Right cardiac atrium (tissue), 5 donors: ENCODE measurements at regions not wholly inside any gene's neighbourhood (a gene's known extent, or its start where the extent isn't known, plus 50 kb on each side); places are given as distances from the start of the nearest gene placed in this dataset.
"Not testable (repeated sequence)": the region's sequence is repeated elsewhere in the genome, so short reads cannot be mapped to it uniquely, and the experiment has no call there.

Source experiments
- ATAC-seq, 2 donors: fragments of 200-7000 bp; cut with Tn5 transposase; one replicate each; pipeline versions ENCODE4 v1.8.0 to v1.9.1; 2020; ENCODE audit warnings: moderate library complexity in 2 of 2, mild to moderate bottlenecking in 1 of 2
- DNase-seq, 3 donors: peaks; one replicate each; pipeline ENCODE4 v3.0.0-alpha.2; 2020
- H3K27ac ChIP-seq: one replicate; pipeline ENCODE4 v1.5.1; 2013; ENCODE audit warnings: mild to moderate bottlenecking, low read length, control low read depth, moderate library complexity
- H3K27me3 ChIP-seq: one replicate; pipeline ENCODE4 v1.6.1; 2013; ENCODE audit not compliant: control insufficient read depth, insufficient read depth
- H3K4me1 ChIP-seq: one replicate; pipeline ENCODE4 v1.6.1; 2013; ENCODE audit warnings: low read length; ENCODE audit not compliant: control insufficient read depth, insufficient read depth
- H3K4me3 ChIP-seq: one replicate; pipeline ENCODE4 v1.5.1; 2013; ENCODE audit warnings: low read length, control low read depth
- H3K9me3 ChIP-seq: one replicate; pipeline ENCODE4 v1.6.1; 2013; ENCODE audit warnings: low read length; ENCODE audit not compliant: control insufficient read depth
- WGBS: extraction: QIAGEN DNeasy Blood & Tissue Kit; methylation state at CpG from one replicate; pipeline ENCODE4 v1.1.7; 2013; 5-methylcytosine and 5-hydroxymethylcytosine counted together
- intact Hi-C, 4 donors: fragments of 100-400 bp; cut with DNase I; formaldehyde crosslinking; loops; one replicate each; pipeline versions ENCODE4 v1.11.0 to v1.14.0; 2022 to 2023
- donor health status: healthy with polysubstance abuse.
- donor health status: DM: no; HTN: yes; CAD: no.
- donor health status: DM: no; HTN: no; CAD: no.
- donor health status: DM: no; HTN: yes; CAD: no; lungs with severe emphysema.
- donor health status: DM: yes; HTN: yes; CAD: no.

DNA sequence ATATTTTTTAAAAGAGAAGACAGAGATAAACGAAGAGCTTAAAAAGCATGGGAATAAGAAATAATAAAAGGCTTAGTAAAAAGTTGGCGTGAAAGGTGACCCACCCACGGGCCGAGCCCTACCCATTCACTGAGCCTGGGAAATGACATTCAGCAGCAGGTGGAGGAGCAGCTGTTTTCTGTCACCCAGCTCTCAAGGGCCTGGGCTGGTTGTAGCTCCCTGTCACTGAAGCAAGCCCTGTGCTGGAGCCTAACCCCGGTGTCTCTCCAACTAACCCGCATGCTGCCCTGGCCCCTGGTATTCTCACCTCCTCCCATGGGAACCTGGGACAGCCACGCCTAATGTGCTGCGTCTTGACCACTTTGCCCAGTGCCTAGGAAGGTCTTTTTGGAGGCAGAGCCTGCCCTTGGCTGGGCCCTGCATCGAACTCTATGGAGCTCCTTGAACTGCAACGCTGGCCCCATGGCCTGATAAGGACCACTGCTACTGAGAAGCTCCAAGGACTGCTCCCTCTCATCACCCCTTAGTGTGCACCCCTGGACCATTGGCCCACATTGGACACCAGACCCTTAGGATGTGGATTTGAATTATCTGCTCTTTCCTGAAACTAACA is 68.8 kb upstream of the IYD start:
- intact Hi-C loops = no loop called here
- DNase-seq (no peak), ATAC-seq (no peak)
- no peak overlapping the region for H3K4me3 ChIP-seq
- 69% methylated on average over 10 of the region's 10 CpGs for WGBS
- no peaks in the 10 kb centered on the region for H3K27me3 ChIP-seq
- H3K9me3 ChIP-seq = peaks cover 4% of the 10 kb centered on the region
- H3K4me1 ChIP-seq = no peaks in the 10 kb centered on the region
- no peak overlapping the region for H3K27ac ChIP-seq

DNA sequence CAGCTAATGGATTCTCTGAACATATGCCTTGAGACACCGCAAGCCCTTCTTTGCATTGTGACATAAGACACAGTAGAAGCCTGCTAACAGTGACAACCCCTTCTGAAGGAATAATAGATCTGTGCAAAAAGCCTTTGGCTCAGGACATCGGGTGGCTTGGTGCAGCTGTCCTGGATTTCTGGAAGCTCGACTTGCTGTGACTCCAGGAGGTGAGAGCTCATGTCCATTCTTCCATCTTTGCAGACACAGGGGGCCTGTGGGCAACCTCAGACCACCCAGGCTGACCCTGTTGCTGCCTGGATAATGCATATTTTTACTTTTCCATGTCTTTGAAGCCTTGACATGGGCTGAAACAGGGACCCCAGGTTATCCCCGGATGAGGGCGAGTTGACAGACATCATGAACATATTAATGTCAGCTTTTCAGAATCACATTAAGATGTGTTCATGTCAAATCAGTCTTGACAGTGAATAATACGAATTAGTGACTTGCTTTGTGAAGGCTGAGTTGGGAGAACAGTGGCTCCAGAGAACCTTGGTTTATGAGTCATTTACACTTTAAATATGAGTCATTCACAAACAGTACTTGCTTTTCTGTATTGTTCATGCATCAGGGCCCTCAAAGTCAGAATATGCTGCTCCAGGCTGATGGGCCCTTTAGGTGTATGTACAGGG is 66.8 kb upstream of the IYD start:
- peak in 1 of 2 donors; percentile 37 for ATAC-seq

DNA sequence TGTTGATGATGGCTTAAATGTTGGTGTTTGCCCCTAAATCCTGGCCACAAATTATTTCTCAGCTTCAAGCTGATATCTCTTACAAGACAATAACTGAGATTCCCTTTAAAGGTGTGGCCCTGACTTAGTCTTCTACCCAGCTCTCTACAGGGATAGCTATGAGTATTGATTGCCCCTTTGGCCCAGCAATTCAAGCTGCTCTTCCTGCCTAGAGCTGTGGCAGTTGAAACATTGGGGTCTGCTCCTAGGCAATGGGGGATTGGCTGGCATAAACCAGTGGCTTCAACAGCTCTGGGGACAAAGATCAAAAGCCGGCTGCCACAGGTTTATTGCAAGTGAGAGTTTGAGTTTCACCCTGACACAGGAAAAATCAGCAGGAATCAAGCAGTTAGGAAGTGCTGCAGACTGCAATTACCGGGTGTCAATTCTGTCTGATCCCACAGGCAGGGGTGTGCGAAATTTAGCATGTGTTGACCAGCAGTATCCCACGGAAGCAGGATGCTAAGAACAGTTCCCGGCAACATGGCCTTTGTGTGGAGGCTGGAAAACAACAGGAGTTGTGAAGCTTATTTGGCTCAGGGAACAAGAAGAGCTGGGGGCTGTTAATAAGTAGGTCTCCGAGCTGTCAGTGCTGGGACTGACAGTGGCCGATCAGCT is 66.2 kb upstream of the IYD start:
- no peak for ATAC-seq
- H3K4me3 ChIP-seq = no peak overlapping the region
- no peaks in the 10 kb centered on the region for H3K4me1 ChIP-seq
- no peak for DNase-seq
- WGBS = 74% methylated on average over 7 of the region's 7 CpGs
- H3K27ac ChIP-seq = no peak overlapping the region
- H3K9me3 ChIP-seq = peaks cover 2% of the 10 kb centered on the region
- intact Hi-C loops = no loop called here
- no peaks in the 10 kb centered on the region for H3K27me3 ChIP-seq

More for the DNA sequence above, 66.8 kb upstream of the IYD start:
- intact Hi-C loops = no loop called here
- Histone ChIP-seq H3K9me3 (peaks cover 4% of the 10 kb centered on the region), H3K4me3 (no peak overlapping the region), H3K4me1 (no peaks in the 10 kb centered on the region), H3K27ac (no peak overlapping the region), H3K27me3 (no peaks in the 10 kb centered on the region)
- no peak for DNase-seq
- 90% methylated on average over 6 of the region's 6 CpGs for WGBS

DNA sequence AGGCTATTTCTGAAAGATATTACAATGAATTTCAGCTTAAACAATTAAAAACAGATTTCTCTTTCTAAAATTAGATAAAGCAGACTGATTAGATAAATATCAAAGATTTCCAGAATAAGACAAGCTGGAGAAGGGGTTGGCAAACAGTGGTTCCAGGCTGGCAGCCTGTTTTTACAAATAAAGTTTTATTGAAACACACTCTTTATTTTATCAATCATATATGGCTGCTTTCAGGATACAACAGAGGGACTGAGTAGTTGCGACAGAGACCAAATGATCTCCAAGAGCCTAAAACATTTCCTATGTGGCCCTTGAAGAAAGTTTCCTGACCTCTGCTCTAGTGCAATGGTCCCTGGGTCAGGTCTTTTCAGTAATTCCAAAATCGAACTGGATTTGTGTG is 65.6 kb upstream of the IYD start:
- no peaks in the 10 kb centered on the region for H3K27me3 ChIP-seq
- H3K4me3 ChIP-seq = no peak overlapping the region
- intact Hi-C loops = no loop called here
- no peaks in the 10 kb centered on the region for H3K4me1 ChIP-seq
- no peak for ATAC-seq
- 84% methylated on average over 2 of the region's 2 CpGs for WGBS
- DNase-seq = no peak
- no peaks in the 10 kb centered on the region for H3K9me3 ChIP-seq
- no peak overlapping the region for H3K27ac ChIP-seq

DNA sequence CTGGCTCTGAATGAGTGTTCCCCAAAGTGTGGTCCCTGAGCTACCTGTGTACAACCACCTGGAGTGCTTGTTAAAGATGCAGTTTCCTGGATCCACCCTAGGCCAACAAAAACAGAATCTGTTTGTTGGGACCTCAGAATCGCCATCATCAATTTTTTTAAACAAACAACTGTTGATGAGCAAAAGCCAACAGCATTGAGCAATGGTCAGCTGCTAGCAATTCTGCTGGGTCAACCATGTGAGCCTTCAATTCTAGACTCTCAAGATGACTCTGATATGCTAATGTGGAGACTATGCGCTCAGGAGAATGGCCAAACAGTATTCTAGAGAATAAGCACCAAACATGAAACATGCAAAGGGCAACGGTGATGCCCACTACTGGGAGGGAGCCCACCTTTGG is 64.4 kb upstream of the IYD start:
- no peaks in the 10 kb centered on the region for H3K27me3 ChIP-seq
- H3K4me3 ChIP-seq = no peak overlapping the region
- intact Hi-C loops = no loop called here
- H3K4me1 ChIP-seq = no peaks in the 10 kb centered on the region
- ATAC-seq = no peak
- no peaks in the 10 kb centered on the region for H3K9me3 ChIP-seq
- no peak overlapping the region for H3K27ac ChIP-seq
- WGBS = 93% methylated on average over 3 of the region's 3 CpGs
- no peak for DNase-seq

DNA sequence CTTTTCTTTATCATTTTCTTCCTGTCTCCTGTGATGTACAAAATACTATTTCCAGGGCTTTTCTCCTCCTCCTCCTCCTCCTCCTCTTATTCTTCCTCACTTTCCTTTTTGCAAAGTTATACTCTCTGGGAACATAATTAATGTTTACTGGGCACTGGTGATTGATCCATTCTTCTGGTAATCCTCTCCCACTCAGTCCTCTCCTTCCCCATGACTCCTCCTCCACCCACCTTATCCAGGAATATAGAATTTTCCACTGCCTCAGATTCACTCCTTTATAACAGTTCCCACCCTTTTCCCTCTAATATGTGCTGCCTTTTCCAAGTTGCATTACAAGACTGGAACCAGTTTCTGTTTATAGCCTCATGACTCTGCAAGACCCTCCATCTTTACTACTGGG is 62.5 kb upstream of the IYD start:
- no peaks in the 10 kb centered on the region for H3K9me3 ChIP-seq
- intact Hi-C loops = no loop called here
- no peak overlapping the region for H3K4me3 ChIP-seq
- ATAC-seq (no peak), DNase-seq (no peak)
- no peaks in the 10 kb centered on the region for H3K4me1 ChIP-seq
- no peaks in the 10 kb centered on the region for H3K27me3 ChIP-seq
- no peak overlapping the region for H3K27ac ChIP-seq

DNA sequence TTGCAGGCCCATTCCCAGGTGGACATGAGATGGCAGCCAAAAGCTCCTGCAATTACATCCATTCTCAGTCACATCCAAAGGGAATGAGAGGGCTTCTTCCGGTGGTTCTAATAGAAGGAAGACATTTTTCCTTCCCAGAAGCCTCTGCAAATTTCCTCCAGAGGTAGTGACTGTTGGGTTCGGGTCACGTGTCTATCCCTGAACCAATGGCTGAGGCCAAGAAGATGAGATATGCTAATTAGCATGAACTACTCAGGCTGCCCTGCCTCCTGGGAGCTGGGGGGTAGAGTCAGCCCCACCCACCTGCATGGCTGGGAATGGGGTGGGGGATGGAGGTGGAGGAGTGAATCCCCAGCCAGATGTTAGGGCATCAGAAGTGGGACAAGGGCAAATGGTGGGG is 61.3 kb upstream of the IYD start:
- Histone ChIP-seq H3K4me1 (no peaks in the 10 kb centered on the region), H3K9me3 (no peaks in the 10 kb centered on the region), H3K27me3 (no peaks in the 10 kb centered on the region), H3K4me3 (no peak overlapping the region), H3K27ac (no peak overlapping the region)
- no peak for DNase-seq
- 90% methylated on average over 3 of the region's 3 CpGs for WGBS
- no peak for ATAC-seq
- intact Hi-C loops = no loop called here

DNA sequence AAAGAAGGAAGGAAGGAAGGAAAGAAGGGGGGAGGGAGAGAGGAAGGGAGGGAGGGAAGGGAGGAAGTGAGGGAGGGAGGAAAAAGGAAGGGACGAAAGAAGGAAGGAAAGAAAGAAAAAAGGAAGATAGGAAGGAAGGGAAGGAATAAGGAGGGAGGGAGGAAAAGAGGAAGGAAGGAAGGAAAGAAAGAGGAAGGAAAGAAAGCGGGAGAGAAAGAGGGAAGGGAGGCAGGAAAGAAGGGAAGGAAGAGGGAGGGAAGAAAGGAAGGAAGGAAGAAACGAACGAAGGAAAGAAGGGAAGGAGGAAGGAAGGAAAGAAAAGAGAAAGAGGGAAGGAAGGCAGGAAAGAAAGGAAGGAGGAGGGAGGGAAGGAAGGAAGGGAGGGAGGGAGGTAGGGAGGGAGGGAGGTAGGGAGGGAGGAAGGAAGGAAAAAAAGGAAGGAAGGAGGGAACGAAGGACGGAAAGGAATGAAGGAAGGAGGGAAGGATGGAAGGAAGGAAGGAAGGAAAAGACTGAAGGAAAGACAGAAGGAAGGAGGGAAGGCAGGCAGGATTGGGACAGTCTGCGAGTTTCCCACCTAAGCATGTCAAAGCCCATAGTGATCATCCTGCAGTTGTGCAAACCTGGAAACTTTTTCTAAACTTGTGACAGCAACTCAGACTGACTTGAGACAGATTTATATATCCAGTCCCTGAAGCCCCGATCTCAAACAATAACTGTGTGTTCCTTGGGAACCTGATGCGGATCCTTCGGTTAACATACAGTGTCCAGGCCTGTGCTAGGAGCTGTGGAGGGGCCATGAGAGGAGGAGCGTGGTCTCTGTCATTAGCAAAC is 59.8 kb upstream of the IYD start:
- no peaks in the 10 kb centered on the region for H3K27me3 ChIP-seq
- WGBS = 79% methylated on average over 11 of the region's 11 CpGs
- no peak for ATAC-seq
- H3K4me3 ChIP-seq = no peak overlapping the region
- H3K27ac ChIP-seq = no peak overlapping the region
- intact Hi-C loops = no loop called here
- DNase-seq = no peak
- H3K9me3 ChIP-seq = no peaks in the 10 kb centered on the region
- no peaks in the 10 kb centered on the region for H3K4me1 ChIP-seq

DNA sequence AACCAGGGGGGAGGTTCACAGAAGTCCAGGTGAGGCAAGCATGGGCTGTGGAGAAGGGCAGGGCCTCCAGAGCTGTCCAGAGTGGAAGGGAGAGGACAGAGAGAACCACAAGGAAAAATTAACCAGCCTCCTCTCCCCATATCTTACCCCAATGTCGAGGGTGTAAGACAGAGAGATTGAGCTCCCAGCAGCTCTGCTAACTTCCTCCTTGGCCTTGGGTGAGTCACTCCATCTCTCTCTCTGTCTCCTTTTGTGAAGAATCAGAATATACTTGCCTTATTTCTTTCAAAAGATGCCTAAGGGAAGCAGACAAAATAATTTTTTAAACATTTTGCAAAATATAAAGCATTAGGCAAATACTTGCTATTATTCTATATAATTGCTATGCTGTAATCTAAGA is 58.3 kb upstream of the IYD start:
- Histone ChIP-seq H3K4me3 (no peak overlapping the region), H3K4me1 (no peaks in the 10 kb centered on the region), H3K9me3 (no peaks in the 10 kb centered on the region), H3K27me3 (no peaks in the 10 kb centered on the region), H3K27ac (no peak overlapping the region)
- DNase-seq = no peak
- no peak for ATAC-seq
- WGBS = 45% methylated on average over 1 of the region's 1 CpG
- intact Hi-C loops = no loop called here

DNA sequence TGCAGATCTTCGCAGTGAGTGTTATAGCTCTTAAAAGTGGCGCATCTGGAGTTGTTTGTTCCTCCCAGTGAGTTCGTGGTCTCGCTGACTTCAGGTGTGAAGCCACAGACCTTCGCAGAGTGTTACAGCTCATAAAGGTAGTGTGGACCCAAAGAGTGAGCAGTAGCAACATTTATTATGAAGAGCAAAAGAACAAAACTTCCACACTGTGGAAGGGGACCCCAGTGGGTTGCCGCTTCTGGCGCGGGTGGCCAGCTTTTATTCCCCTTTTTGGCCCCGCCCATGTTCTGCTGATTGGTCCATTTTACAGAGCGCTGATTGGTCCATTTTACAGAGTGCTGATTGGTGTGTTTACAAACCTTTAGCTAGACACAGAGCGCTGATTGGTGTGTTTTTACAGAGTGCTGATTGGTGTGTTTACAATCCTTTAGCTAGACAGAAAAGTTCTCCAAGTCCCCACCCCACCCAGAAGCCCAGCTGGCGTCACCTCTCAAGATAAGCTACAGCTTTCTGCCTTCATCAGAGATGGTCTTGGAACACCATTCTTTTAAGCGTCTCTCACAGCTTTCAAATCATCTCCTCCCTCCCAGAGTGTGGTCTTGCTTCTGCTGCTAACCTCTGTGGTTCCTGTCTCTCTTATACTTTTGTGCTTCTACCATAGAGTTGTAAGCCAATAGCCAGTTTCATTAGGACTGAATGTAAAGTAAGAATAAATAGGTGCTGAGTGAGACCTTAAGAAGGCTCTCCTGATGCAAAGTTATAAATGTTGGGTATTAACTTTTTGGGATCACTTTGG is 57.5 kb upstream of the IYD start:
- H3K4me3 ChIP-seq, DNase-seq, intact Hi-C loops, H3K9me3 ChIP-seq, H3K4me1 ChIP-seq, ATAC-seq, H3K27me3 ChIP-seq, H3K27ac ChIP-seq: not testable (repeated sequence)
- 91% methylated on average over 13 of the region's 13 CpGs for WGBS
